SH-SY5Y (cell line): ENCODE measurements at regions not wholly inside any gene's neighbourhood (a gene's known extent, or its start where the extent isn't known, plus 50 kb on each side); places are given as distances from the start of the nearest gene placed in this dataset.

Experiments used
- GATA2 ChIP-seq: IDR thresholded peaks from 2 replicates; pipeline ENCODE4 v1.6.1; 2011; ENCODE audit warnings: mild to moderate bottlenecking, low read depth, low read length
- GATA3 ChIP-seq: IDR thresholded peaks from 2 replicates; pipeline ENCODE4 v1.6.1; 2011; ENCODE audit warnings: low read depth, mild to moderate bottlenecking, low read length, moderate library complexity

DNA sequence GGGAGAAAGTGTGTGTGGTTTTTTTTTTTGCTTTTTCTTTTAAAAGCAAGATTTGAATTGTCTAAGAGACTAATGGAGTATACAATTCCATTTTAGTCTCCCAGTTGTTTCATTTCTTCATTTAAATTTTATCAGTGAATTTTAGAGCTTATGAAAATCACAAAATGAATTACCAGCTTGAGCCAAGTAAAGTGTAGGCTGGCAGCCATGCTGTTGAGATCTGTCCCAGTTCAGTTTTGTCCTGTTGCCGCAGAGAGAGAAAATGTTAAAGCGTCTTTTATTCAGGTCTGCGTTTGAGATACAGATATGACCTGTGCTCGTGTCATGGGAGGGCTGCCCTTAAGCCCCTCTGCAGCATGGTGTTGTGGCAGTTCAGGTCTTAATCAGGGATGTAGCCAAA, 256.5 kb downstream of the IPO8 start:
- TF ChIP-seq GATA2 (no peak), GATA3 (no peak)
